ENCODE measurements at regions not wholly inside any gene's neighbourhood (a gene's known extent, or its start where the extent isn't known, plus 50 kb on each side); places are given as distances from the start of the nearest gene placed in this dataset.

DNA sequence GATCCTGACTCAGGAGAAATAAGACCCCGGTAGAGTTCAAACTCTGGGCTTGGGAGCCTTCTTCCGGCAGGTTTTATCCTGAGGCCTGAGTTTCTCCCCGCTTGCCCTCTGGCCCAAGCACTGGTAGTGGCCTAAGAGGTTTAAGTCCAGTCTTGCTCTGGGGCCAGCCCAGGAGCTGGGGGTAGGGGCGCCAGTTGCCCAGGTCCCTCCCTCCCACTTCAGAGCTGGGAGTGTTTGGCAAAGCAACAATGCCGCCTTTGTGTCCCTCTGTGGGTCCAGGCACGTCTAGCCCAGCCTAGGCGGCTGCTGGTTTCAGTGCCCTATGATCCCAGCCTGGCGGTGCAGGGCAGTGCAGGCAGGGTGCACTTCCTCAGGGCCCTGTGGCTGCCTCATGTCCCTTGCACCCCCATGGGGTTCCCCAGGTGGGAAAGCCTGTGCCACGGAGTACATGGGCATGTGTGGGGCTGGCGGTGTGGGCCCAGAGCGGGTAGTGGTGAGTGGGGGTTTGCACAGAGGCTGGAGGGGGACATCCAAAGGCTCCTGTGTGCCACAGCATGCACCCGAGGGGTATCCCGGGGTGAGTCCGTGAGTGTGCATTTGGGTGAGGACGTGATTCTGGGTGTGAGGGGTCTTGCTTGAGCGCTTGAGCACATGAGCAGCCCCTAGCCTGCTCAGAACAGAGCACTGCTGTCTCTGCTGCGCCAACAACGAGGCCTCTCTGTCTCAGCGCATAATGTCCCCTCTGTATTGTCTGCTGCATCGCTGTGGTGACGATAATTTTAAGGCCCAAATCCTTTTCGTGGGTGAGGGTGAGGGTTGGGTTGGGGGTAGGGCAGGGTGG is 61.7 kb upstream of the PSD2 start:
- no peak for FAIRE-seq

DNA sequence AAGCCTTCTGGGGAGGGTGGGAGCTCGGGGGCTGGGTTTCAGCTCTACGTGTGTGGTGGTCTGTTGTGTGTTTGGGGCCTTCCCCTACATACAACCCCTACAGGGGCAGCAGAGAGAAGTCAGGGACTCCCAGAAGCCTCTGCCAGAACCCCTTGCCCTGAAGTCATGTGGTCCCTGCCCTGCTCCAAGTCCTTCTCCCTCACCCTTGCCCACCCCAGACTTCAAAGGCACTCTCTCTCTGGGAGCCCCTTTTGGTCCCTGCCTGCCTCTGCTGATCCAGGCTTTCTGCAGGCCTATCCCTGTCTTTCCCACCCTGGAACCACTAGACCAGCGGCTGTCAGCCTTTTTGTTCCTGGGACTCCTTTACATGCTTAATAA is 61.1 kb upstream of the PSD2 start:
- DNase-seq (ENCODE audit: extremely low spot score, insufficient read length, low read depth) (no peak), FAIRE-seq (no peak)

More for the DNA sequence above, 61.7 kb upstream of the PSD2 start:
- no peak for DNase-seq (ENCODE audit: extremely low spot score, insufficient read length, low read depth)

DNA sequence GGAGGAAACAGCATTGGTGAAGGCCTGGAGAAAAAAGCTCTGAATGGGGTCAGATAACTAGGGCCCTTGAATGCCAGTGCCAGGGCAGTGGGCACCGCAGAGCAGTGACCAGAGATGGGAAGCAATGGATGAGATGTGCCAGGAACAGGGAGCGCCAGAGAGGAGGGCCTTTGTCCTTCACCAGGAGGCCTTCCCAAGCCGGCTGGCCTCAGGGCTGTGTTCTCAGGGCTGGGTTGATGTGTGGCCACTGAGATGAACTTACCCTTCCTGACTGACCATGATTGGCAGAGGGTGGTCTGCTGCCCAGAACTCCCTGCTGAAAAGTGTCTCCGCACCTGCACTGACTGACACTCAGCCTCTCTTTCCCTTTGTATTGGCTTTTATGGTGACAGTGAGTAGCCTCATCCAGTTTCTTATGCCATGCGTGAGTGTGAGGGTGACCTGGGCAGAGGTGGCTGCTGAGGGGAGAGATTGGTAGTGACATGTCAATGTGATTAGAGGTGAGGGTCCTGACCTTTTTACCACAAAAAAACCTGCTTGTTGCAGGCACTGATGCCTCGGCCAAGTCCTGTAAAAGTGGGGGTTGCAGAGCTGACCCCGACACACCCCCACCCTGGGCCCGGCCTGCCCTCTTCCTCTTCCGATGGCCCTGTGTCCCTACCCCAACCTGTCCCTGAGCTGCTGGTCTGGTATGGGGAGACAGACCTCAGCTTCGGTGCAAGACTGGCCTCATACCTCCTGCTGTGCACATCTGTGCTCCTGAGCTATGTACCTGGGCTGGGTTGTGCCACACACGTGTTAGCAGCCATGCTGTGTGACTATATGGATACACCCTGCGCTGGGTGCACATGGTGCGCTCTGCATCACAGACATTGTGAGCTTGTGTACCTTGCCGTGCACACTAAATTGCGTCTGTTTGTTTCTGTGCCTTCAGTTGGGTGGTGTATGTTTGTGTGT is 57.1 kb upstream of the PSD2 start:
- DNase-seq (ENCODE audit: extremely low spot score, insufficient read length, low read depth) (no peak), FAIRE-seq (no peak)

DNA sequence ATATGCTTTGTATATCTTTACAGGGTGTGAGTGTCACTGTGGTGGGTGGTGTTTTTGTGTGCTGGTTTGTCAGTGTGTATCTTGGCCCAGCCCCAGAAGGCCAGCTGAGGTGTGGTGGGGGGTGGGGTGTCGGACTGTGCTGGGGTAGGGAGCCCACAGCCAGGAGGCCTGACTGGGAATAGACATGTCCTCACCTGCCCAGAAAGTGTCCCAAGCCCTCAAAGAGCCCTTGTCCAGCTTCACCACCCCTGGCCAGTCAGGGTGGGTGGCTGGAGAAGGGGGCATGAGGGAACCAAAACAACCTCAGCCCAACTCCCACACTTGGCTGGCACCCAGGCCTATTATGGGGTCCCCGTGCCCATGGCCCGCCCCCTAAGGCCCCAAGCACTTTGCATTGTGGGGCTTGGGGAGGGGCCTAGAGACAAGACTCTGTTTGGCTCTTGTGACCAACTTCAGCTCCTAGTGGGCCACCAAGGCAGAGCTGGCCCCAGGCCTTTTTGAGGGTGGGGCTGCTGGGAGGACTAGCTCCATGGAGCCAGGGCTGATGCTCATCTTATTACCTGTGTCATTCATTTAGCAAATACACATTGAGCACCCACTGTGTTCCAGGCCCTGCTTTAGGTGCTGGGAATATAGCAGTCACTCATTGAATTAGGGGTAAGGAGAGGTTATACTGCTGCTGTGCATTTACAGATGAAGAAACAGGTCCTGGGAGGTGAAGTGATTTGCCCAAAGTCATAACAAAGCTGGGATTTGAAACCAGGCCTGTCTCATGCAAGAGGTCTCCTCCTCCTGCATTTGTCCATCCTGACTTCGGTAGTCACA is 56.2 kb upstream of the PSD2 start:
- FAIRE-seq = no peak
- no peak for DNase-seq (ENCODE audit: extremely low spot score, insufficient read length, low read depth)

DNA sequence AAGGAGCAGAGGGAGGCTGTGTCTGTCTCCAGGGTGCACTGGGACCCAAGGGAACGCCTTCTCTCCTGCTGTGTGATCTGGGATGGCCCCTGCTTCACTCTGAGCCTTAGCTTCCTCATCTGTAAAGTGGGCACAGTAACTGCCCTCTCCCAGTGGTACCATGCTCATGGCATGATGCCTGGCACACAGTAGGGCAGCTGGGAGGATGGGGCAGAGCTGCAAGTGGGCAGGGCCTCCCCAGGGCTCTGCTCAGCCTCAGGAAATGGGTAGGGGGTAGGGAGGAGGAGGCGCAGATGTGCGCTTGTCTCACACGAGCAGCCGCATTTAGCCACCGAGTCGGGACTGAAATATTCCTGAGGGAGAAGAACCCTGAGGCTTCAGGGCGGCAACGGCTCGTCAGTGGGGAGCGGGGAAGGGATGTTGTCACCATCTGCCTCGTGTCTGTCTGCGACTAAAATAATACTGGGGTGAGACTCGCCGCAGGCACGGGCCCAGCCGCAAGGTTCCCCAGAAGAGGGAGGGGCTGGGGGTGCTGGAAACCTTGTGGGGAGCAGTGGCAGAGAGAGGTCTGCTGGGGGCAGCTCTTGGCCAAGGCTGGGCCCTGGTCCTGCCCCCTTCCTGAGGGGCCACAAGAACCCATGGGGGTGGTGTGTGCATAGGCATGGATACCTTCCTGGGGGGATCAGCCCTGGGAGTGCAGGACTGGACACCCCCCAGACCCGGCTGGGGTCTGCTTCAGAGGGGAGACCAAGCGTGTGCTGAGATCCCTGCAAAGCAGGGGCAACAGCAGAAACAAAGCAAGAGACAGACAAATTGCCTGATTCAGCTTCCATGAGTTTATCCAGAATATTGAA is 55.2 kb upstream of the PSD2 start:
- no peak for FAIRE-seq

DNA sequence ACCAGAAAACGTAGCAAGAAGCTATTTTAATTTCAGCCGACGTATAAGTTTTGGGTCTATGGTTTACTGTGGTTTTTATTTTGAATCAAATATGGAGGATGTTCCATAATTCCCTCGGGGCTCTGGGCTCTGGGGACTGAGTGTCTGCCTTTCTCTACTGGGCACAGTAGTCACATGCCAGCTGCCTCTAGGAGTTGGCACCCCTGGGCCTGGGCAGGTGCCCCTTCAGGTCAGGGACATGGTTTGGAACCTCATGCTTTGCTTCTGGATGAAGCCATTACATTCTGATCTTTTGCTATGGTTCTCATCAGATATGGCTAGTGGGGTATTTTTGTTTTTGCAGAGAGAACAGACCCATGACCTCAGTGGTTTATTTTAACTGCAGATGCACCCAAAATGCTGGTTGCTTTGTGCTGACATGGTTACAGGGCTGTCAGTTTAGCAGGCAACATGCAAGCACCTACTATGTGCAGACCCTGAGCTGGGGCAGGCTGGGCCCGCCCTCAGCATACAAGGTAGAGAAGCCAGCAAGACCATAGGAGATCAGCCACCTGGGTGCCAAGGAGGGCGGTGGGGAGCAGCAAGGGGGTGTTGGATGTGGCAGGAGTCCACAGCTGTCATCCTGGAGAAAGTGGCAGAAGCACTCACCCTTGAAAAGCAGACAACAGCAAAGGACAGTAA is 54.5 kb upstream of the PSD2 start:
- no peak for FAIRE-seq
- DNase-seq (ENCODE audit: extremely low spot score, insufficient read length, low read depth) = no peak

More for the DNA sequence above, 55.2 kb upstream of the PSD2 start:
- no peak for DNase-seq (ENCODE audit: extremely low spot score, insufficient read length, low read depth)

DNA sequence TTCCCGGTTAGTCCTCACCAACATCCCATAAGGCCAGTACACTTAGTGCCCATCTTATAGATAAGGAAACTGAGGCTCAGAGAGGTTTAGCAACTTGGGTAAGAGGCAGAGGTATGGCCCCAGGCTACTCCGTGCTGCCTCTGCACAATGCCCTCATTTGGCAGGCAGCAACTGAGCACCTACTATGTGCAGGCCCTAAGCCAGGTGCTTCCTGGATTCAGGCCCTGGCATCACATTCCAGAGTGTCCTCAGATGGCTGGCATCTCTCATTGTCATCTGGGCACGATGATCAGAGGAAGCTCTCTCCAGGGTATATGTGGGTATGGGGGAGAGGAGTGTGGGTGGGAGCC is 53.8 kb upstream of the PSD2 start:
- DNase-seq (ENCODE audit: extremely low spot score, insufficient read length, low read depth) (no peak), FAIRE-seq (no peak)

DNA sequence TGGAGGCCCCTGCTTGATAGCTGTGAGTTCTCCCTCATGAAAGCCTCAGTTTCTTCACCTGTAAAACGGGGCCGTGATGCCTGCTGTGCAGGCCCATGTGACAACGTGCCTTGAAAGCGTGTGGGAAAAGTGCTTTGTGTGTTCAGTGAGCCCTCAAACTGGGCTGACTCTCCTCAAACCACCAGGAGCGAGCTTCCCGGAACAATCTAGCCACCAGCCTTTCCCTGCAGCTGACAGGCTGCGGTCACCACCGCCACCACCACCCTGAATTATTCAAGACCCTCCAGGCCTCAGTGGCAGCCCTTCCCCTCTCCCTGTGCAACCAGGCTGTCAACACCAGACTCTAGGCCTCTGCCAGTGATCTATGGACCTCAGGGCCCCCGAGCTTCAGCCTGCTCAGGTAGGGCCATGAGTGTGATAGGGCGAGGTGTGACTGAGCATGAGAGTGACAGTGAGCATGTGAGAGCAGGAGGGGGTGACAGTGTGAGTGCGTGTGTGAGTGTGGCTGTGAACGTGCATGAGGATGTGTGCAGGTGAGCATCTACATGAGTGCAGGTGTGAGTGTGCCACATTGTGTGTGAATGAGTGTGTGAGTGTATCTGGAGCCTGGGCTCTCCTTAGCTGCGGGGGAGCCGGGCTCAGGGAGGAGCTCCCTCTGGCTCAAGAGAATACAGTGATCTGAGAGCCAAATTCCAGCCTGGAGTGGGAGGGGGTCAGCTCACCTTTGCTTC is 53.3 kb upstream of the PSD2 start:
- FAIRE-seq = no peak
- no peak for DNase-seq (ENCODE audit: extremely low spot score, insufficient read length, low read depth)

DNA sequence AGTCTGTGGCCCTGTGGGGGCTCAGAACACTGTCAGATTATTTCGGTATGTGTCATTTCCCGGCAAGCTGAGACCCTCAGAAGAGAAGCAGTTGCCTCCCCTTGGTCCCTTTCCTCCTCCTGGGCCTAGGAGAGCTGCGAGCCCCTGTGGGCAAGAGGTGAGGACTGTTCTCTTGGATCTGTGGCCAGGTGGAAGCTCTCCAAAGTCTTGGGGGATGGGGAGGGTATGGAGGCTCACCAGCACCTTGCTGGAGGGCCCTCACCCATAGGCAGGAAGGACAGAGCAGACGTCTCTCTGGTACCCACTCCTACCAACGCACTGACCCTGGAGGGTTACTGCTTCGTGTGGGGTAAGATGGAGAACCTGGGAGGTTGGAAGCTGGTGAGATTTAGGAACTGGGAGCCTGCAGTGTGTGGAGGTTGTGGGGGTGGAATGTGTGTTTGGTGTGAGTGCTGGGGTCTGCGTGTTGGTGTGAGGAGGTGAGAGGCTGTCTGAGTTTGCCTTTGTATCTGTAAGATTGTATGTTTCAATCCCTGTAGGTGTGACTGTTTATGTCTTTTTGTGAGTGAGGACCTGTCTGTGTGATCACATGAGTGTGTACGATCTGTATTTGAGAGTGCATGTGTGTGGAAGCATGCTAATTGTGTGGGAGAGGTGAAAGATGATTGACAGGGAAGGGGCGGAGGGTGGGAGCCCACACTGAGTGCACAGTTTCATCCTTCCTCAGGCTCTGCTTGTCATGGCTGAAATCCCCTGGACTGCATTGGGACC is 52.4 kb upstream of the PSD2 start:
- FAIRE-seq (peak; percentile 57), DNase-seq (ENCODE audit: extremely low spot score, insufficient read length, low read depth) (no peak)

DNA sequence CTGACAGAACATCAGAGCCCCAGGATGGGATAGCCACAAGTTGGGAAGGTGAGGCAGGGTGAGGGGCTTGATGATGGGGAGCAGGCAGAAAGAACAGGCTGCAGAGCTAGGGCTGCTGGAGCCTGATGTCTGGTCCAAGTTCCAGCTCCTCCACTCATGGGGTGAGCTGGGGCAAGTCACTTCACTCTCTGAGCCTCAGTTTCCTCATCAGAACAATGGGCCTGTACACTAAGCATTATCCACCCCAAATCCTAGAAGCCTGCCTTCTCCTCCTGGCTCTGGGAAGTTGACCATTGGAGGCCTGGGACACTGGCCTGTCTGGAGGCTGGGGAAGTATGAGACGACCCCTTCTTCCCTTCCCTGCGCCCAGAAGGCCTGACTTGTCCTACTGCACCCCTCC is 51.8 kb upstream of the PSD2 start:
- FAIRE-seq = no peak
- no peak for DNase-seq (ENCODE audit: extremely low spot score, insufficient read length, low read depth)

DNA sequence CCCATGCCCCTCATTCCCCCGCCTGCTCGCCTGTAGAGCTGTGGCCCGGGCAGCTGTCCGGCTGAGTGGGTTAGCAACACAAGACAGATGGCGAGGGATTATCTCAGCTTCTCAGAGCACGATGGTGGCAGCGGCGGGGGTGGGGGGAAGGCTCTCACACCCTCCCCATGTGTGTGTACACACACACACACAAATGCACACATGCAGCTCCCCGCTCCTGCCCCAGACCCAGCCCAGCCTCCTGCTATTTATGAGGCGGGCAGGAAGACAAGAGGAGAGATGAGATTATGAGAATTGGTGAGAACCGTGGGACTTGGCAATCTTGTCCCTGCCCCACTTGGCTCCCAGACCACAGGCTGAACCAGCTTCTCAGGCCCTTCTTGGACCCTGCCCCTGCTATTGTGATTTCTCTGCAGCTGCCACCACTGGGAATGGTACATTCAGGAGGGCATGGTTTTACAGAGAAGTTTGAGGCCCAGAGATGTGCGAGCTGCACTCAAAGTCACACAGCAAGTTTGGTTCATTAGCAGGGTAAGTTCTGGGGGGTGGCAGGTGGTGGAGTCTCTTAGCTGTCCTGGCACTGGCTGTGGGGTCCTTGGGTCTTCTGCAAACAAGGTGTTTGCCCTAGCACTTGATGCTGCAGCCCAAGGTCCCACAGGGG is 51.0 kb upstream of the PSD2 start:
- FAIRE-seq = no peak
- no peak for DNase-seq (ENCODE audit: extremely low spot score, insufficient read length, low read depth)

DNA sequence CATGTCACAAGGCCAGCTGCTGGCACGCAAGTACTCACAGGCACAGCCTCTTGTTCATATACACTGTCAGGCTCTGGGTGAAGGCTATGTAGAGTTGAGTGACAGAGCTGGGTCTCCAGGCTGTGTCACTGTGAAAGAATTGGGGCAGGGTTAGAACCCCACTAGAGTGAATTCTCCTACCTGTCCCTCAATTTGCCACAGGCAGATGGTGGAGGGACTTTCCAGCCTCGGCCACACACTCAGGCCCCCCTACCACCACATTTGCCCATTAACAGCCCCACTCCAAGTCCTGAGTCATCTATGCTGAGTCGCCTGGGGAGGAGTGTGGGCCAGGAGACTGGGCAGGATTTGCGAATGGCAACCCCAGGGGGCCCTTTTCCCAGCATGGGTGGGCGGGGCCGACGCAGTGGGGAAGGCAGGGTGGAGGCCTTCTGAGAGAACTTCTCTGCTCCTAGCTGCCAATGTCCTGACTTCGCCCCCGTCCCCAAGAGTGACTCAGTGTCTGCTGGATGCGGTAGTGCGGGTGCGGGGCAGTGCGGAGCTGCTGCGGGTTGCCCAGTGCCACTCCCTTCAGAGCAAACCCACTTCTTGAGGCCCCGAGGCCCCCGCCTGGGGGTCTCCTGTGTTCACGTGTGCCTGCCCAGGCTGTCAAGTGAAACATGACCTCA is 50.3 kb upstream of the PSD2 start:
- FAIRE-seq (peak; percentile 64), DNase-seq (ENCODE audit: extremely low spot score, insufficient read length, low read depth) (no peak)

DNA sequence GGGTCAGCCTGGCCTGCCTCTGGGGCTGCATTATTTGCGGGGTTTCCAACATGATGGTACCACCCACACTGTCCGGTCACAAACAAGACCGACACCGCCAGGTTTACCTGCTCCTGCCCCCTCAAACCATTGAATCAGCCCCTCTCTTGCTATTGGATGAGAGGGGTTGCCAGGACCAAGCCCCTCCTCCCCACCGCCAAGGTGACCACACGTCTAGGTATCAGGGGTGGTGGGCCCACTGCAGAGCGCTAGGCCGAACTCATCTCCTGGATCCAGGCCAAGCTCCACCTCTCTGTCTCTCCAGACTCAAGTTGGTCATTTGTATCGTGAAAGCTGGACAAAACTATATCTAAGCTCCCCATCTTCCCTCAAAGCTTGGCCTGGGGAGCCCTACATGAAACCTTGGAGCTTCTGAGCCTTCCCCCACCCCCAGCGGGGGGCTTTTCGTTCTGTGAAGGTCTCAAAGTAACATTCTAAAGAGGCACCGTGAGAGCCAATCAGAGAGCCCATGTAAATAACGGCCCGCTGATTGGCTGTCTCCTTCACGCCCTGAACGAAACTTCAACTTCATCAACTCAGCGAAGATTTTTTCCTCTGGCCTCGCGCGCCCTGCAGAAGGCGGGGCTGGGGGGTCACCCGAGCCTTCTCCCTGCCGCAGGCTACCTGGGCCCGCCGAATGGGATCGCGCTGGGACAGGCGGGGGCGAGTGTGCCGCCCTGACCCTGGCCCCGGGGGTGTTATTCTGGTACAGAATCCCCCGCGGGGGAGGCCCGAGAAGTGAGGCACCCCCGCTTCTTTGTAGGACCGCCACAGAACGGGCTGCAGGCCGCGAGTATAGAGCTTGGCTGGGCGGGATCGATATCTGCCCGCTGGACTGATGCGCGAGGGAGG is 49.6 kb upstream of the PSD2 start:
- DNase-seq (ENCODE audit: extremely low spot score, insufficient read length, low read depth) (no peak), FAIRE-seq (peak; percentile 88)

Data from GM18507 (cell line).